Suprapubic skin (tissue), 4 donors: ENCODE measurements at regions not wholly inside any gene's neighbourhood (a gene's known extent, or its start where the extent isn't known, plus 50 kb on each side); places are given as distances from the start of the nearest gene placed in this dataset.

Experiments
- CTCF ChIP-seq, 2 donors: fragments of 200-600 bp in 1 of 2; fragments of 450-650 bp in 1 of 2; sonication (generic) in 1 of 2; IDR thresholded peaks; one replicate each; pipeline ENCODE4 v1.5.1; 2016 to 2019; ENCODE audit warnings: antibody characterized with exemption in 2 of 2, mild to moderate bottlenecking in 1 of 2, moderate library complexity in 1 of 2
- EP300 ChIP-seq: sonication (generic); formaldehyde crosslinking; IDR thresholded peaks from one replicate; pipeline ENCODE4 v1.6.1; 2017; ENCODE audit warnings: antibody characterized with exemption
- POLR2A ChIP-seq, 2 donors: fragments of 450-650 bp; IDR thresholded peaks; one replicate each; pipeline ENCODE4 v1.6.1; 2017; ENCODE audit warnings: antibody characterized with exemption in 2 of 2, mild to moderate bottlenecking in 2 of 2, moderate library complexity in 2 of 2
- POLR2AphosphoS5 ChIP-seq, 3 donors: sonication (generic); formaldehyde crosslinking; IDR thresholded peaks; one replicate each; pipeline ENCODE4 v1.6.1; 2017; ENCODE audit warnings: antibody characterized with exemption in 3 of 3

- TF ChIP-seq EP300 (no peak), POLR2AphosphoS5 (IDR thresholded peaks at IDR 0.05) (no peak), CTCF (IDR thresholded peaks at IDR 0.05) (no peak), POLR2A (IDR thresholded peaks at IDR 0.05) (no peak)
Observed at GRCh38 chr2:185628985-185629384, 109.6 kb upstream of the FSIP2 start.
